IMR-90 (cell line): ENCODE measurements at regions not wholly inside any gene's neighbourhood (a gene's known extent, or its start where the extent isn't known, plus 50 kb on each side); places are given as distances from the start of the nearest gene placed in this dataset.

Source experiments
- ATAC-seq: fragments of 200-7000 bp; cut with Tn5 transposase; 2 replicates; pipeline ENCODE4 v1.9.1; 2020; ENCODE audit warnings: low read depth, mild to moderate bottlenecking, moderate library complexity
- BruUV-seq: library from RNA; stranded (reverse); fragments of 400-500 nt; replicated peaks from 2 replicates; lab custom pipeline; 2021; lab: Mats Ljungman, UMichigan
- CTCF ChIA-PET: fragments of 300-600 bp; formaldehyde crosslinking; extraction: SDS; loops from one replicate; lab custom pipeline; 2021; ENCODE audit warnings: antibody characterized with exemption; lab: Yijun Ruan, JAX
- POLR2A ChIA-PET: fragments of 300-600 bp; sonication (Branson Sonifier 250); formaldehyde crosslinking; loops from one replicate; lab custom pipeline; 2022; ENCODE audit warnings: antibody characterized with exemption; ENCODE audit not compliant: unreplicated experiment; lab: Charles Lee
- DNase-seq: peaks from one replicate; pipeline ENCODE4 v3.0.0; 2013
- H2AFZ ChIP-seq: replicated peaks from 2 replicates; pipeline ENCODE3; 2013; ENCODE audit warnings: low read length, mild to moderate bottlenecking; ENCODE audit not compliant: poor library complexity
- H2AK5ac ChIP-seq: 2 replicates; pipeline ENCODE4 v1.6.1; 2013; ENCODE audit warnings: low read depth, low read length, inconsistent platforms
- H2AK9ac ChIP-seq: replicated peaks from 2 replicates; pipeline ENCODE3; 2013; ENCODE audit warnings: mild to moderate bottlenecking, low read depth, low read length, moderate library complexity; ENCODE audit not compliant: poor library complexity
- H2BK120ac ChIP-seq: 2 replicates; pipeline ENCODE4 v1.6.1; 2013; ENCODE audit warnings: low read depth, low read length, inconsistent platforms
- H2BK15ac ChIP-seq: 3 replicates; pipeline ENCODE4 v1.6.1; 2013; ENCODE audit warnings: low read depth, low read length, inconsistent platforms
- H2BK20ac ChIP-seq: 2 replicates; pipeline ENCODE4 v1.6.1; 2013; ENCODE audit warnings: low read depth, mild to moderate bottlenecking, inconsistent platforms, low read length, moderate library complexity
- H2BK5ac ChIP-seq: 2 replicates; pipeline ENCODE4 v1.6.1; 2013; ENCODE audit warnings: mild to moderate bottlenecking, low read depth, low read length, inconsistent platforms; ENCODE audit not compliant: poor library complexity, severe bottlenecking
- H3K14ac ChIP-seq: replicated peaks from 2 replicates; pipeline ENCODE4 v1.6.1; 2013; ENCODE audit warnings: low read depth, low read length, inconsistent platforms
- H3K18ac ChIP-seq: 2 replicates; pipeline ENCODE4 v1.6.1; 2013; ENCODE audit warnings: low read depth, low read length, control low read depth
- H3K23ac ChIP-seq: 2 replicates; pipeline ENCODE4 v1.6.1; 2013; ENCODE audit warnings: low read depth, low read length, inconsistent platforms
- H3K27ac ChIP-seq: 2 replicates; pipeline ENCODE4 v1.5.1; 2013; ENCODE audit warnings: mild to moderate bottlenecking, control low read depth, low read length; ENCODE audit not compliant: insufficient read depth
- H3K27me3 ChIP-seq: 2 replicates; pipeline ENCODE4 v1.6.1; 2013; ENCODE audit warnings: low read length; ENCODE audit not compliant: control insufficient read depth, insufficient read depth
- H3K36me3 ChIP-seq: 2 replicates; pipeline ENCODE4 v1.6.1; 2013; ENCODE audit warnings: low read length, mixed read lengths; ENCODE audit not compliant: control insufficient read depth, insufficient read depth
- H3K4ac ChIP-seq: 2 replicates; pipeline ENCODE4 v1.6.1; 2013; ENCODE audit warnings: low read depth, low read length, inconsistent platforms
- H3K4me1 ChIP-seq: 2 replicates; pipeline ENCODE4 v1.6.1; 2013; ENCODE audit warnings: low read length, mixed read lengths; ENCODE audit not compliant: control insufficient read depth, insufficient read depth
- H3K4me2 ChIP-seq: 2 replicates; pipeline ENCODE4 v1.6.1; 2013; ENCODE audit warnings: low read depth, mild to moderate bottlenecking, control low read depth, low read length, moderate library complexity
- H3K4me3 ChIP-seq: 2 replicates; pipeline ENCODE4 v1.5.1; 2013; ENCODE audit warnings: low read depth, mild to moderate bottlenecking, control low read depth, low read length, moderate library complexity; ENCODE audit not compliant: insufficient read depth
- H3K56ac ChIP-seq: 2 replicates; pipeline ENCODE4 v1.6.1; 2013; ENCODE audit warnings: low read length, inconsistent platforms; ENCODE audit not compliant: insufficient read depth; ENCODE audit errors: extremely low read depth
- H3K79me1 ChIP-seq, 2 experiments: 2 replicates each; pipeline ENCODE4 v1.6.1; 2013; ENCODE audit warnings: low read length in 2 of 2, inconsistent platforms in 1 of 2, low read depth in 1 of 2
- H3K9ac ChIP-seq: 2 replicates; pipeline ENCODE4 v1.6.1; 2013; ENCODE audit warnings: low read depth, low read length, control low read depth
- H3K9me1 ChIP-seq: 2 replicates; pipeline ENCODE4 v1.6.1; 2013; ENCODE audit warnings: low read length, inconsistent platforms; ENCODE audit not compliant: insufficient read depth
- H3K9me3 ChIP-seq: 2 replicates; pipeline ENCODE4 v1.6.1; 2013; ENCODE audit warnings: low read length; ENCODE audit not compliant: control insufficient read depth, insufficient read depth
- H4K20me1 ChIP-seq: 2 replicates; pipeline ENCODE4 v1.6.1; 2013; ENCODE audit warnings: low read length, inconsistent platforms; ENCODE audit not compliant: insufficient read depth
- H4K5ac ChIP-seq: 2 replicates; pipeline ENCODE4 v1.6.1; 2013; ENCODE audit warnings: mild to moderate bottlenecking, low read depth, low read length, control low read depth
- H4K8ac ChIP-seq, 2 experiments: 2 replicates each; pipeline ENCODE4 v1.6.1; 2013; ENCODE audit warnings: low read depth in 2 of 2, low read length in 2 of 2, control low read depth in 1 of 2, inconsistent platforms in 1 of 2
- H4K91ac ChIP-seq: 2 replicates; pipeline ENCODE4 v1.6.1; 2013; ENCODE audit warnings: low read depth, low read length, inconsistent platforms; ENCODE audit not compliant: insufficient read depth
- BHLHE40 ChIP-seq: fragments of 150-350 bp; IDR thresholded peaks from 2 replicates; pipeline ENCODE4 v1.6.1; 2016; ENCODE audit warnings: mild to moderate bottlenecking, low read depth, low read length
- CEBPB ChIP-seq: IDR thresholded peaks from 2 replicates; pipeline ENCODE4 v1.6.1; 2012; ENCODE audit warnings: low read depth, low read length, improper control_type of control experiment
- CHD1 ChIP-seq: IDR thresholded peaks from 2 replicates; pipeline ENCODE4 v1.6.1; 2012; ENCODE audit warnings: low read depth, low read length, improper control_type of control experiment
- FOS ChIP-seq: fragments of 150-350 bp; IDR thresholded peaks from 2 replicates; pipeline ENCODE4 v1.6.1; 2016; ENCODE audit warnings: low read depth, low read length
- MAZ ChIP-seq: IDR thresholded peaks from 2 replicates; pipeline ENCODE4 v1.6.1; 2012; ENCODE audit warnings: low read depth, mild to moderate bottlenecking, low read length, improper control_type of control experiment, moderate library complexity, borderline replicate concordance
- MXI1 ChIP-seq: IDR thresholded peaks from 2 replicates; pipeline ENCODE4 v1.6.1; 2012; ENCODE audit warnings: low read depth, mild to moderate bottlenecking, low read length, moderate library complexity, borderline replicate concordance
- NFE2L2 ChIP-seq: fragments of 150-350 bp; IDR thresholded peaks from 2 replicates; pipeline ENCODE4 v1.6.1; 2016; ENCODE audit warnings: low read depth, mild to moderate bottlenecking, low read length
- RAD21 ChIP-seq: IDR thresholded peaks from 2 replicates; pipeline ENCODE4 v1.6.1; 2012; ENCODE audit warnings: low read length, improper control_type of control experiment
- RCOR1 ChIP-seq: IDR thresholded peaks from 2 replicates; pipeline ENCODE4 v1.6.1; 2012; ENCODE audit warnings: mild to moderate bottlenecking, low read length, improper control_type of control experiment; ENCODE audit not compliant: insufficient replicate concordance
- RFX5 ChIP-seq: IDR thresholded peaks from 2 replicates; pipeline ENCODE4 v1.8.0; 2012; ENCODE audit warnings: low read depth, mild to moderate bottlenecking, low read length, moderate library complexity
- USF2 ChIP-seq: fragments of 150-350 bp; IDR thresholded peaks from 2 replicates; pipeline ENCODE4 v1.6.1; 2017; ENCODE audit warnings: mild to moderate bottlenecking, antibody characterized with exemption, low read length, low read depth
- WGBS, 2 experiments: methylation state at CpG; one replicate each; pipeline versions ENCODE4 v1.1.5 to v1.1.7; 2013; ENCODE audit warnings: missing lambda C conversion rate in 2 of 2; ENCODE audit not compliant: insufficient read length in 1 of 2; ENCODE audit errors: extremely low coverage in 2 of 2; 5-methylcytosine and 5-hydroxymethylcytosine counted together
- dilution Hi-C: fragments of 300-500 bp; cut with HindIII; formaldehyde crosslinking; loops from one replicate; pipeline ENCODE4 v1.14.3; 2018; ENCODE audit warnings: low sequenced_read_pairs; ENCODE audit not compliant: unreplicated experiment
- in situ Hi-C: fragments of 300-500 bp; cut with MboI; formaldehyde crosslinking; loops from 3 replicates; pipeline ENCODE4 v1.14.3; 2019; ENCODE audit warnings: low sequenced_read_pairs, inconsistent platforms, mixed read lengths
- intact Hi-C: fragments of 100-400 bp; cut with micrococcal nuclease; formaldehyde crosslinking; loops from 2 replicates; pipeline ENCODE4 v1.10.0; 2022
- TF ChIP-seq, protein P1 (sequence below): fragments of 150-350 bp; IDR thresholded peaks from 2 replicates; pipeline ENCODE4 v1.6.1; 2016; ENCODE audit warnings: low read depth, mild to moderate bottlenecking, low read length, moderate library complexity, borderline replicate concordance
- TF ChIP-seq, protein P2 (sequence below): conservative IDR thresholded peaks from 2 replicates; pipeline ENCODE4 v1.5.1; 2012; ENCODE audit warnings: mild to moderate bottlenecking, low read depth, low read length, improper control_type of control experiment

DNA sequence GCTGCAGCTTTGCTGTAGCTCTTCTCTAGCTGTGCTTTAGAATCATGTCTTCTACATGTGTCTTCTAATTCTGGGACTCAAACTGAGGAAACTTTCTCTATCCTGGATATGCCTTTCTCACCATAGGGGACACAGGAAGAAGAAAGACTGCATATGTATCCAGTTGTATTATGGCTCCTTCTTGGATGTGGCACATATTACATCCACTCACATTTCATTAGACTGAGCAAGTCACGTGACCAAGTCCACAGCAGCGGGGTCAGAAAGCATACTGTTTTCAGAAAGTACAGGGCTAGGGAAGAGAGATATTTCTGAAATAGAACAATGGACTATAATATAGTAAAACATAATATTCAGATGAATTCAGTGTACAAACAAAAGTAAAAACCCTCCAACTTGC is 187.6 kb upstream of the RIMS1 start:
- no peak overlapping the region for H3K27ac ChIP-seq
- no peak overlapping the region for H3K9ac ChIP-seq
- no peak overlapping the region for H3K14ac ChIP-seq
- dilution Hi-C loops (no loop called here), in situ Hi-C loops (no loop called here), intact Hi-C loops (no loop called here)
- H3K56ac ChIP-seq = no peak overlapping the region
- no peaks in the 10 kb centered on the region for H4K20me1 ChIP-seq
- H3K9me1 ChIP-seq = no peaks in the 10 kb centered on the region
- WGBS, 2 experiments = no CpG with 5 or more reads among the region's 2 CpGs
- no peak for TF ChIP-seq MAZ
- TF ChIP-seq CHD1 = no peak
- TF ChIP-seq USF2 = no peak
- no peak for TF ChIP-seq BHLHE40
- TF ChIP-seq, protein P1, sequence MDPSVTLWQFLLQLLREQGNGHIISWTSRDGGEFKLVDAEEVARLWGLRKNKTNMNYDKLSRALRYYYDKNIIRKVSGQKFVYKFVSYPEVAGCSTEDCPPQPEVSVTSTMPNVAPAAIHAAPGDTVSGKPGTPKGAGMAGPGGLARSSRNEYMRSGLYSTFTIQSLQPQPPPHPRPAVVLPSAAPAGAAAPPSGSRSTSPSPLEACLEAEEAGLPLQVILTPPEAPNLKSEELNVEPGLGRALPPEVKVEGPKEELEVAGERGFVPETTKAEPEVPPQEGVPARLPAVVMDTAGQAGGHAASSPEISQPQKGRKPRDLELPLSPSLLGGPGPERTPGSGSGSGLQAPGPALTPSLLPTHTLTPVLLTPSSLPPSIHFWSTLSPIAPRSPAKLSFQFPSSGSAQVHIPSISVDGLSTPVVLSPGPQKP = no peak
- no peak for TF ChIP-seq CEBPB
- no peak for TF ChIP-seq MXI1
- TF ChIP-seq, protein P2, sequence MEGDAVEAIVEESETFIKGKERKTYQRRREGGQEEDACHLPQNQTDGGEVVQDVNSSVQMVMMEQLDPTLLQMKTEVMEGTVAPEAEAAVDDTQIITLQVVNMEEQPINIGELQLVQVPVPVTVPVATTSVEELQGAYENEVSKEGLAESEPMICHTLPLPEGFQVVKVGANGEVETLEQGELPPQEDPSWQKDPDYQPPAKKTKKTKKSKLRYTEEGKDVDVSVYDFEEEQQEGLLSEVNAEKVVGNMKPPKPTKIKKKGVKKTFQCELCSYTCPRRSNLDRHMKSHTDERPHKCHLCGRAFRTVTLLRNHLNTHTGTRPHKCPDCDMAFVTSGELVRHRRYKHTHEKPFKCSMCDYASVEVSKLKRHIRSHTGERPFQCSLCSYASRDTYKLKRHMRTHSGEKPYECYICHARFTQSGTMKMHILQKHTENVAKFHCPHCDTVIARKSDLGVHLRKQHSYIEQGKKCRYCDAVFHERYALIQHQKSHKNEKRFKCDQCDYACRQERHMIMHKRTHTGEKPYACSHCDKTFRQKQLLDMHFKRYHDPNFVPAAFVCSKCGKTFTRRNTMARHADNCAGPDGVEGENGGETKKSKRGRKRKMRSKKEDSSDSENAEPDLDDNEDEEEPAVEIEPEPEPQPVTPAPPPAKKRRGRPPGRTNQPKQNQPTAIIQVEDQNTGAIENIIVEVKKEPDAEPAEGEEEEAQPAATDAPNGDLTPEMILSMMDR = no peak
- TF ChIP-seq RCOR1 = no peak
- TF ChIP-seq NFE2L2 = no peak
- no peak for TF ChIP-seq RAD21
- no peak for TF ChIP-seq RFX5
- no peak for TF ChIP-seq FOS
- no peaks in the 10 kb centered on the region for H3K9me3 ChIP-seq
- H3K4me2 ChIP-seq = no peak overlapping the region
- H3K4ac ChIP-seq = no peak overlapping the region
- H2AFZ ChIP-seq = no peak overlapping the region
- H3K79me1 ChIP-seq = no peaks in the 10 kb centered on the region
- no peaks in the 10 kb centered on the region for H3K27me3 ChIP-seq
- H4K91ac ChIP-seq = no peak overlapping the region
- H2AK5ac ChIP-seq = no peak overlapping the region
- H4K8ac ChIP-seq = no peak overlapping the region
- H3K4me1 ChIP-seq = no peaks in the 10 kb centered on the region
- no peak overlapping the region for H2BK120ac ChIP-seq
- no peak overlapping the region for H2BK5ac ChIP-seq
- no peak overlapping the region for H3K18ac ChIP-seq
- H3K4me3 ChIP-seq = no peak overlapping the region
- no peaks in the 10 kb centered on the region for H3K36me3 ChIP-seq
- no peak for ATAC-seq
- no TSS peak for BruUV-seq
- DNase-seq = no peak
- POLR2A ChIA-PET = no interaction called here
- no peak overlapping the region for H3K23ac ChIP-seq
- no peak overlapping the region for H4K5ac ChIP-seq
- H2AK9ac ChIP-seq = no peak overlapping the region
- no peak overlapping the region for H2BK15ac ChIP-seq
- no peak overlapping the region for H2BK20ac ChIP-seq
- CTCF ChIA-PET = no interaction called here
